Ascending aorta (tissue), 2 donors: ENCODE measurements at regions not wholly inside any gene's neighbourhood (a gene's known extent, or its start where the extent isn't known, plus 50 kb on each side); places are given as distances from the start of the nearest gene placed in this dataset.

Source experiments
- DNase-seq, 2 donors: peaks; one replicate each; pipeline ENCODE4 v3.0.0-alpha.2; 2019; ENCODE audit warnings: low spot score in 2 of 2
- H3K27ac ChIP-seq, 2 donors: fragments of 200-600 bp; sonication (generic); one replicate each; pipeline ENCODE4 v1.5.1; 2016 to 2017; ENCODE audit warnings: mild to moderate bottlenecking in 1 of 2
- H3K27me3 ChIP-seq: fragments of 200-600 bp; sonication (generic); one replicate; pipeline ENCODE4 v1.5.1; 2017
- H3K36me3 ChIP-seq, 2 donors: fragments of 200-600 bp; sonication (generic); one replicate each; pipeline ENCODE4 v1.5.1; 2016
- H3K4me1 ChIP-seq, 2 donors: fragments of 200-600 bp; sonication (generic); one replicate each; pipeline ENCODE4 v1.5.1; 2016 to 2017; ENCODE audit warnings: mild to moderate bottlenecking in 1 of 2
- H3K4me3 ChIP-seq, 2 donors: fragments of 200-600 bp; sonication (generic); one replicate each; pipeline ENCODE4 v1.5.1; 2016 to 2017; ENCODE audit warnings: mild to moderate bottlenecking in 1 of 2
- H3K9me3 ChIP-seq, 2 donors: fragments of 200-600 bp; sonication (generic); one replicate each; pipeline ENCODE4 v1.5.1; 2016
- CTCF ChIP-seq, 3 experiments: fragments of 200-600 bp in 2 of 3; fragments of 450-650 bp in 1 of 3; sonication (generic) in 2 of 3; IDR thresholded peaks; one replicate each; pipeline ENCODE4 v1.5.1; 2016 to 2019; ENCODE audit warnings: antibody characterized with exemption in 3 of 3, mild to moderate bottlenecking in 1 of 3, moderate library complexity in 1 of 3
- intact Hi-C: fragments of 100-400 bp; cut with DNase I; formaldehyde crosslinking; loops from one replicate; pipeline ENCODE4 v1.15.1; 2023

- Histone ChIP-seq H3K4me3 (no peak overlapping the region), H3K9me3 (no peaks in the 10 kb centered on the region), H3K4me1 (peaks cover 5 to 26% of the 10 kb centered on the region in 2 donors), H3K36me3 (no peaks in the 10 kb centered on the region), H3K27ac (peak overlapping the region; percentile 34 to 71), H3K27me3 (no peaks in the 10 kb centered on the region)
- TF ChIP-seq CTCF (IDR thresholded peaks at IDR 0.05): no peak
- intact Hi-C loops: loop anchor here (5.0 kb wide), 2 partner anchors 42 to 127 kb away; no protein-coding TSS in a partner anchor
- peak; percentile 41 to 87 for DNase-seq
Observed at GRCh38 chr12:105820429-105821125, 318.2 kb downstream of the NUAK1 start.

GRCh38 chr12:105822131-105823105 lies 316.3 kb downstream of the NUAK1 start:
- no peaks in the 10 kb centered on the region for H3K9me3 ChIP-seq

GRCh38 chr12:105823810-105824209 lies 314.9 kb downstream of the NUAK1 start:
- no peaks in the 10 kb centered on the region for H3K36me3 ChIP-seq
- intact Hi-C loops: loop anchor here (5.0 kb wide), 2 partner anchors 38 to 123 kb away; no protein-coding TSS in a partner anchor
- no peak overlapping the region for H3K27ac ChIP-seq
- no peaks in the 10 kb centered on the region for H3K27me3 ChIP-seq
- H3K4me1 ChIP-seq: peaks cover 5 to 26% of the 10 kb centered on the region in 2 donors
- DNase-seq: no peak
- H3K9me3 ChIP-seq: no peaks in the 10 kb centered on the region
- TF ChIP-seq CTCF (IDR thresholded peaks at IDR 0.05): no peak
- no peak overlapping the region for H3K4me3 ChIP-seq

More at GRCh38 chr12:105822131-105823105, 316.3 kb downstream of the NUAK1 start:
- TF ChIP-seq CTCF (IDR thresholded peaks at IDR 0.05): no peak
- Histone ChIP-seq H3K36me3 (no peaks in the 10 kb centered on the region), H3K27ac (peak overlapping the region; percentile 6 to 13), H3K4me1 (peaks cover 5 to 26% of the 10 kb centered on the region in 2 donors), H3K27me3 (no peaks in the 10 kb centered on the region), H3K4me3 (no peak overlapping the region)
- intact Hi-C loops: loop anchor here (5.0 kb wide), 2 partner anchors 40 to 125 kb away; no protein-coding TSS in a partner anchor
- no peak for DNase-seq

- Histone ChIP-seq H3K36me3 (no peaks in the 10 kb centered on the region), H3K4me3 (no peak overlapping the region), H3K27ac (no peak overlapping the region), H3K4me1 (peaks cover 5 to 24% of the 10 kb centered on the region in 2 donors), H3K27me3 (no peaks in the 10 kb centered on the region), H3K9me3 (no peaks in the 10 kb centered on the region)
- TF ChIP-seq CTCF (IDR thresholded peaks at IDR 0.05): no peak
- DNase-seq: no peak
- intact Hi-C loops: no loop called here
Observed at GRCh38 chr12:105825141-105825540, 313.6 kb downstream of the NUAK1 start.

- DNase-seq: no peak
- Histone ChIP-seq H3K4me3 (no peak overlapping the region), H3K27me3 (no peaks in the 10 kb centered on the region), H3K27ac (no peak overlapping the region), H3K36me3 (no peaks in the 10 kb centered on the region), H3K4me1 (peaks cover 0 to 9% of the 10 kb centered on the region in 2 donors), H3K9me3 (no peaks in the 10 kb centered on the region)
- intact Hi-C loops: no loop called here
- TF ChIP-seq CTCF (IDR thresholded peaks at IDR 0.05): no peak
Observed at GRCh38 chr12:105831372-105831771, 307.4 kb downstream of the NUAK1 start.
